GM12892 (cell line): ENCODE measurements at regions not wholly inside any gene's neighbourhood (a gene's known extent, or its start where the extent isn't known, plus 50 kb on each side); places are given as distances from the start of the nearest gene placed in this dataset.

Source experiments
- DNase-seq: peaks from one replicate; pipeline ENCODE4 v3.0.0; 2011; ENCODE audit not compliant: insufficient read length
- FAIRE-seq: peaks from 2 replicates; lab custom pipeline; 2011; peaks lifted over from hg19 to GRCh38; lab: Jason Lieb, UNC
- POLR2A ChIP-seq: IDR thresholded peaks from 2 replicates; pipeline ENCODE4 v1.6.1; 2011; ENCODE audit warnings: low read depth, low read length, control low read depth
- POLR2AphosphoS5 ChIP-seq: IDR thresholded peaks from 2 replicates; pipeline ENCODE4 v1.6.1; 2011; ENCODE audit warnings: low read depth, low read length, control low read depth
- TAF1 ChIP-seq: IDR thresholded peaks from 2 replicates; pipeline ENCODE4 v1.6.1; 2011; ENCODE audit warnings: low read depth, mild to moderate bottlenecking, control low read depth, low read length, borderline replicate concordance

DNA sequence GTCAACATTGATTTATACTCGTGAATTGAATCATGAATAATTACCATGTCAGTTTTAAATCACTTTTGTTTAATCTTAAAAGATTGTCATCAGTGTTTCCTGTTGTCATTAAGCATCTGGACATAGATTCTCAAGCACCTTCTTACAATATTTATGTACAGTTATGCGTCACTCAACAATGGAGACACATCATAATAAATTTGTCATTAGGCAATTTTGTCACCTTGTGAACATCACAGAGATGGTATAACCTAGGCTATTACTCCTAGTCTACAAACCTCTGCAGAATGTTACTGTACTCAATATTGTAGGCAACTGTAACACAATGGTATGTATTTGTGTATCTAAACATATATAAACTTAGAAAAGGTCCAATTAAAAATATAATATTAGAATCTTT lies 2130.9 kb upstream of the PCDH20 start:
- FAIRE-seq (no peak), DNase-seq (no peak)
- TF ChIP-seq TAF1 (no peak), POLR2AphosphoS5 (no peak), POLR2A (no peak)

DNA sequence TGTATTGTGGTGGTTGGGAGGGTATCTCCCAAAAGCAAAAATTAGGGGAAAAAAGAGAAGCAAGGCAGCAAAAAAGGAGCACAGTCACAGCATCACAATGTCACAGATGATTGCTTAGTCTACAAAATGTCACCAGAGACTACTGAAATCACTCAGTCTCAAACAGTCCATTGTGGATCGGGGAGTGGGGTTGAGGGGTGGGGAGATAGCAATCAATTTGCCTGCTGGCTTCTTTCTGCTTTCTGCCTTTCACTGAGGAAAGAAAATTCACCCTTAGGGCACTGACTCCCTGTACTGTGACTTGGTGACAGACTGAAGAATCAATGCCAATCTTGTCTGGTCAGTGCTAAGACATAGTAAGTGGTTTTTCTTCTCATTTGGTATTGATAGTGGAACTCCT lies 2127.1 kb upstream of the PCDH20 start:
- FAIRE-seq (no peak), DNase-seq (no peak)
- TF ChIP-seq TAF1 (no peak), POLR2A (no peak), POLR2AphosphoS5 (no peak)

DNA sequence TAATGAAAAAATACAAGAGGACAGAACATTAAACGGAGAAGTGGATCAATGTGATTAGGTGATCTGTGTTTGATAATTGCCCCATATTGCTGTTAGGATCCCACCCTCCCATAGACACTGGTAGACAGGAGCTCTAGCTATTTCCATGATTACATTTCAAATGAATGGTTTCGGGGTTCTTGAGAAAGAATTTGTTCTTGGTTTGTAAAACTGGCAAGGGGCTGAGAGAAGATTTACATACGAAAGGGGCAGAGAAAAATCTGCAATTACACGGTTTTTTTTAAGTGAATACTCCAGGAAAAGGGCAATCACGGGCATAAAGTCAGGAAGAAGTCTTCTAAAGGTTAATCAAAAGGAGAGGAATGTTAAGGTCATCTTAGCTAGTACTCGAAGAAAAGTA lies 2125.7 kb upstream of the PCDH20 start:
- TF ChIP-seq POLR2AphosphoS5 (no peak), POLR2A (no peak), TAF1 (no peak)
- DNase-seq (no peak), FAIRE-seq (no peak)

DNA sequence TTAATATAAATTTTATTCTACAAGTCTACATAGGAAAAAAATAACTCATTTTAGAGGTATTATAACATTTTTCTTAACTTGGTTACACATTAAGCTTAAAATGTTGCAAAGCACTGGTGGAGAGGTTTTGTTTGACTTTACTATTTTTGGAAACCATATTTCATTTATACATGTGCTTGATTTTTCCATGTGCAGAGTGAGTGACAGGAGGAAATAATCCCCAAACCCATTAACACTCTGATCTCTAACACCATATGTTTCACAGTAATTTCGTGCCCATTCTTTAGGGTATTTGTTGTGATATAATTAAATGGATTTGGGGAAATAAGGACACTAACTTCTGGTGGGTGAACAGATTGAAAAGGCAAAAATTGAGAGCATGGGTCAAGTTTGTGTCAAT lies 2124.4 kb upstream of the PCDH20 start:
- no peak for FAIRE-seq
- no peak for DNase-seq
- no peak for TF ChIP-seq POLR2AphosphoS5

DNA sequence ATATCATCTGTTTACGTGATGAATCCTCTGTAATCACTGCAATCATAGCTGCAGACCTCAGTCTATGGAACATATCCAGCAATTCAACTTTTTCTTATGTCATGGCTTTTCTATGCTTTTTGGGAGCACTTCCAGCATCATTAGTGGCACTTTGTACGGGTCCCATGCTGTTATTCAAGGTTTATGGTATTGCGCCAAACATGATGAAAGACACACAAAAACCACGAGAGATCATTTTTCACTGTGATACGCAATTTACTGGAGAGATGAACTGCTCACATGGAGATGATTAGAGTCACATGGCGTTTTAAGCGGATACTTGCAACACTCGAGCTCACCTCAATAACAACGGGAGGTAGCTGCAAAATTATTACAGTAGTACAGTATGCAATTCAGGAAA lies 2101.7 kb upstream of the PCDH20 start:
- DNase-seq (no peak), FAIRE-seq (no peak)

DNA sequence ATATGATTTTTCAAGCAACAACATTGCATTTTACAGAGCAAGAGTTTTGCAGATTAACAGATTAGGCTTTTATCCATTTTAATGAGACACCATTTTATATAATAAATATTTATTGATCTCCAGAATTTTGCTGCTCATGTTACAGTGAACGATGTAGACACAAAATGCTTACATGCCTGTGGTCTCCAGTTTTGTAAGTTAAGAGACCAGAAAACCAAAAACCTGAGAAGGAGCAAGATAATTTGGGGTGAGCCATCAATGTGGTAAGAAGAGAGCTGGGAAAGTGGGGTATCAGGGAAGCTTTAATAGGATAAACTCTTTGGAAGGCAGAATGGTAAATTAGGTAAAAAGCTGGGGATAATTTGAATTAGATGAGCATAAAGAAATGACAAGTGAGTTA lies 2100.5 kb upstream of the PCDH20 start:
- DNase-seq = no peak
- no peak for FAIRE-seq
- TF ChIP-seq POLR2AphosphoS5 = no peak

More for the DNA sequence above, 2101.7 kb upstream of the PCDH20 start:
- TF ChIP-seq POLR2A (no peak), POLR2AphosphoS5 (no peak), TAF1 (no peak)

DNA sequence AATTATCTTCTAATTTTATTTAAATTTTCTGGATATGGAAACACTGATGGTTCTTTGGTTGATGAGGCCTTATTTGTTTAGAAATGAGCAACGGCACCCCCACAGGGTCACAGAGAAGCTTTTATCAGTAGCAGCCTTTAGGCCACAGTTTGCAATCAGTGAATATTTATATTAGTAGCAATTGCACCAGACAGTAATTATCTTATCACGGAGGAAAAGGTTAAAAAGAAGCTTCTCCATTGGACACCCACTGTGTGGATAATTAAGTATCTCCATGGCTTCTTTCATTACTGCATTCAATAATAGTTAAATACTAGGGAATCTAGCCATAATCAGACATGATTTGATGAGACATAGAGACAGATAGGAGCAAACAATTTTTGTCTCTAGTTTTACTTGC lies 2099.2 kb upstream of the PCDH20 start:
- no peak for FAIRE-seq
- TF ChIP-seq TAF1 (no peak), POLR2AphosphoS5 (no peak), POLR2A (no peak)
- DNase-seq = no peak

DNA sequence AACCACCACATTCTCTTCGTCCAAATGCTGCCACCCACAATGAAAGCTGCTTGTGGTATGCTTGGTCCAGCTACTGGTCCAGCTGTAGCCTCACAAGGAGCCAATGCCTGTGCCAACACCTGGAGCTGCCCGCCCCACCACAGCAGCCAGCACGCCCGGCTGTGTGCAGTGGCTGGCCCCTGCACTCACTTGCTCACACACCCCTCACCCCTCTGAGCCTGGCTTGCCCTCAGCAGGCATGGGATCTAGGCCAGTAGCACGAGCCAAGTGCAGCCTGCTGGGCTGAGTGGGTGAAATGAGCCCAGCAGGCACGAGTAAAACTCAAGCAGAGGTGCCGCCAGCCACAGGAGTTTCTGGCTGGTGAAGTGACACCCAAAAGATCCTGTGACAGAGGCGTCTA lies 2096.4 kb upstream of the PCDH20 start:
- FAIRE-seq (no peak), DNase-seq (no peak)
- TF ChIP-seq POLR2A (no peak), TAF1 (no peak)

DNA sequence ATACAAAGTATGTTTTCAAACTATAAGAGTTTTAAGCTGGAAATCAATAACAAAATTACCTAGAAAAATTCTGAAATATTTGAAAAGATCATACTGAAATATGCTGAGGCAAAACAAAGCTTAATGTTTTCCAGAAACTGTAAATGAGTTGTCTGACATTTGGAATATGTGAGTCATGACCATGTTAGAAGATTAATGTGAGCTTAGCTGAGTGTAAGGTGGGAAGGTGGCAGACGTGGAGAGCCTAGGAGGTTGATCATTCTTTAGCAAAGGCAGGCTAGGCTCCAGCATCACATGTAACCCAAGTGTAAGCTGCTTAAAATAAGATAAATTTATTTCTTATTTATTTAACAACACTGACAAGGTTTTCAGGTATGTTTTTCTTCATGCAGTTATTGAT lies 2086.1 kb upstream of the PCDH20 start:
- TF ChIP-seq POLR2AphosphoS5 (no peak), TAF1 (no peak), POLR2A (no peak)
- FAIRE-seq (no peak), DNase-seq (no peak)

DNA sequence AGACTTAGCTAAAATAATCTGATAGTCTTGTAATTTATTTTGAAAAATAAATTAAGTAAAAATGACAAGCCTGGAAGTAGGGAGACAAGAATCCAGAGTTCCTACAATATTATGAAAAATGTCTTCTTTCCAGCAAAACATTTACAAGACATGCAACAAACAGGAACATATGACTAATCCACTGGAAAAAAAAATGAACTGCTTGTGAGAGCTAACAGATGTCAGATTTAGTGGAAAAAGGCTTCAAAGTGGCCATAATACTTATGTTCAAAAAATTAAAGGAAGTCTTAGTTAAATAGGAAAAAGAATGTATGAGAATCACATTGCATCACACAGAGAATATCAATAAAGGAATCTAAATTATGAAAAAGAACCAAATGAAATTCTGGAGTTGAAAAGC lies 2082.0 kb upstream of the PCDH20 start:
- FAIRE-seq (no peak), DNase-seq (no peak)
- TF ChIP-seq POLR2AphosphoS5 (no peak), POLR2A (no peak), TAF1 (no peak)

DNA sequence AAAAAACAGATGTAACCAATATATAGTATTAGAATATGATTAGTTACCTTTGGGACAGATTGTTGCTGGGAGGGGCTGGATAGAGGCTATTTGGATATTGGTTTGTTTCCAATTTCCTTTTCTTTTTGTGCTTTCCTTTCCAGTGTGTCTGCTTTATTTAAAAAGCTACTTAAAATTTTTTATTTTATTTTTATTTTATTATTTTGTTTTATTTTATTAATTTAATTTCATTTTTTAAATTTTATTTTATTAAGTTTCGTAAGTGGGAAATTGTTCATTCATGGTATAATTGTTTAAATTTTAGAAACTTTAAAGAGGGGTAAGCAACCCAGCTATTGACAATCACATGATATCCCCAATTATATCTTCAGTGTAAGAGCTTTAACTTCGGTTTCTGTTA lies 2077.0 kb upstream of the PCDH20 start:
- FAIRE-seq (no peak), DNase-seq (no peak)
- TF ChIP-seq POLR2AphosphoS5 (no peak), TAF1 (no peak), POLR2A (no peak)

DNA sequence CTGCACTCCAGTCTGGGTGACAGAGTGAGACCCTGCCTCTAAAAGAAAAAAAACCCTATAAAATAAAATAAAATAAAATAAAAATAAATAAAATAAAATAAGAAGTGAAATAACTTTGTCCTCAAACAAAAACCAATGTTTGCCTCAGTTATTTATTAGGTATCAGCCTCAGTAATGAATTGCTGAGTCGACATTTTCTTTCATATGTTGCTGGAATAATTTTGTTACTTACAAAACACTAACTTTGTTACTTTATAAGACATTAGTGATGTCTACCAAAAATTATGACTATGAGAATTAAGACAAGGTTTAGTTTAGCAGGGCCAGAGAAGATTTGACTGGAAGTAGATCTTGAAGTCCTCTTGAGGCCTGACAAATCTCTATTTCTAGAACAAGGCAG lies 2074.5 kb upstream of the PCDH20 start:
- DNase-seq (no peak), FAIRE-seq (no peak)
- no peak for TF ChIP-seq TAF1
- TF ChIP-seq POLR2A = no peak
- no peak for TF ChIP-seq POLR2AphosphoS5

DNA sequence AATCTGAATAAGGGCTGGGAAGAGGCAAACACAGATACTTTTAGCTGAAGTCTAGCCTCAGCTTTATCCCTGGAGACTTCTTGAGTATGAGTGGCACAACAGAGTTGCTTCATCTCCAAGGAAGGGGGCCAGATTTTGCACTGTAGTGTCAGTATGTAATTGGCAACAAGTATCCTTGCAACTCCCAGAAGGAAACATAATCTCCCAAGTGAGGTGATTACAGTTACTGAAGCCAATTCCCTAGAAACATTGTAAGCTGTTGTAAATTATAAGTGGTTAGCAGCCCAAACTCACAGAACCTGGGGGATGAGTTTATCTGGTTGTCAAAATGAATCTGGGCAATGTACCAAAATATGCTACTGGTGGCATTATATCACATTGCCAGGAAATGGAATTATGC lies 2065.7 kb upstream of the PCDH20 start:
- TF ChIP-seq POLR2AphosphoS5 = no peak
- no peak for TF ChIP-seq TAF1
- FAIRE-seq (no peak), DNase-seq (no peak)

DNA sequence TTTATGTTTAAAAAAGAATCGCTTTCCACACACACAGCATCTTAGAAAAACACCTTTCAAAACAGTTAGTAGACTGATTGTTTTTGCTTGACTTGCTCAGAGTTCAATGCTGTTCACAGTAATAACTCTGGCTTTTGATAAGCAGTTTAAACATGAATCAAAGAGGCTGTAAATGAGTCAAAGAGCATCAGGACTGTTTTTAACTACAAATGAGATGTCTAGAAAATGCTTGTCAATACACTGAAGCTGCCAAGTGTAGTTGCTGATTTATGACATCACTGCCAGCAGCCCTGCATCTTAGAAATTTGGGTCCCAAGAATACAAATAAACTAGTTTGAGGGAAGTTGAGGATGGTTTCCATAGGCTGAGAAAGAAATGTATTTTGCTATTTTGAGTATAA lies 2057.1 kb upstream of the PCDH20 start:
- DNase-seq (no peak), FAIRE-seq (no peak)
- TF ChIP-seq POLR2A = no peak
- no peak for TF ChIP-seq TAF1
- TF ChIP-seq POLR2AphosphoS5 = no peak
